ENCODE measurements at regions not wholly inside any gene's neighbourhood (a gene's known extent, or its start where the extent isn't known, plus 50 kb on each side); places are given as distances from the start of the nearest gene placed in this dataset.
A peak's percentile ranks its signal among the peaks of the same experiment; 100 is the strongest.
"Not testable (repeated sequence)": the region's sequence is repeated elsewhere in the genome, so short reads cannot be mapped to it uniquely, and the experiment has no call there.

DNA sequence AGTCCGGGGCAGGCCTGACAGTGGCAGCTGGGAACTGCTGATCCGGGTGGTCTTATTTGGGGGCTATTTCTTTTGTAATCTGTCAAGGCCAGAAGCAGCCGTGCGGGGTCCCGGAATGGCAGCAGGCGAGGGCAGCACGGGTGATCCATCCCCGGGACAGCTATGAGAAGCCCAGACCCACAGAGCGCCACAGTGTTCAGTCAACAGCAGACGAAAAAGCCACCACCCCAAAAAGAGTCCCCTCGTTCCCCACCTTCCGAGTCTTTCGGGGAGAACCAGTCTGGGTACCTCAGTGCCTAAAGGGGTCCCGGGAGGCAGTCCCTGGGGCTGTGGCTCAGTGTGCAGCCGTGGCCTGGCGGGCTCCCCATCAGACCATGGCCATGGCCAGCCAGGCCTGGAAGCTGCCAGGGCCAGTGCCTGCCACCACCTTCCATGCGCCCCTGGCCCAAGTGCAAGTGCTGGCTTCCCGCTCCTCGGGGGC, 125.1 kb upstream of the KCTD7 start:
- no peaks in the 10 kb centered on the region for H3K27me3 ChIP-seq
- no peaks in the 10 kb centered on the region for H3K36me3 ChIP-seq
- intact Hi-C loops (cut with DNase I; ENCODE audit: low total_unique reads): no loop called here
- no peak overlapping the region for H3K27ac ChIP-seq
- TF ChIP-seq, protein P1, sequence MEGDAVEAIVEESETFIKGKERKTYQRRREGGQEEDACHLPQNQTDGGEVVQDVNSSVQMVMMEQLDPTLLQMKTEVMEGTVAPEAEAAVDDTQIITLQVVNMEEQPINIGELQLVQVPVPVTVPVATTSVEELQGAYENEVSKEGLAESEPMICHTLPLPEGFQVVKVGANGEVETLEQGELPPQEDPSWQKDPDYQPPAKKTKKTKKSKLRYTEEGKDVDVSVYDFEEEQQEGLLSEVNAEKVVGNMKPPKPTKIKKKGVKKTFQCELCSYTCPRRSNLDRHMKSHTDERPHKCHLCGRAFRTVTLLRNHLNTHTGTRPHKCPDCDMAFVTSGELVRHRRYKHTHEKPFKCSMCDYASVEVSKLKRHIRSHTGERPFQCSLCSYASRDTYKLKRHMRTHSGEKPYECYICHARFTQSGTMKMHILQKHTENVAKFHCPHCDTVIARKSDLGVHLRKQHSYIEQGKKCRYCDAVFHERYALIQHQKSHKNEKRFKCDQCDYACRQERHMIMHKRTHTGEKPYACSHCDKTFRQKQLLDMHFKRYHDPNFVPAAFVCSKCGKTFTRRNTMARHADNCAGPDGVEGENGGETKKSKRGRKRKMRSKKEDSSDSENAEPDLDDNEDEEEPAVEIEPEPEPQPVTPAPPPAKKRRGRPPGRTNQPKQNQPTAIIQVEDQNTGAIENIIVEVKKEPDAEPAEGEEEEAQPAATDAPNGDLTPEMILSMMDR (IDR thresholded peaks at IDR 0.05): no peak
- TF ChIP-seq POLR2A (IDR thresholded peaks at IDR 0.05): no peak
- H3K4me1 ChIP-seq: peaks cover 0 to 8% of the 10 kb centered on the region in 2 donors
- H3K9me3 ChIP-seq: no peaks in the 10 kb centered on the region
- peak in 1 of 2 donors; percentile 10 for DNase-seq
- no peak overlapping the region for H3K4me3 ChIP-seq

DNA sequence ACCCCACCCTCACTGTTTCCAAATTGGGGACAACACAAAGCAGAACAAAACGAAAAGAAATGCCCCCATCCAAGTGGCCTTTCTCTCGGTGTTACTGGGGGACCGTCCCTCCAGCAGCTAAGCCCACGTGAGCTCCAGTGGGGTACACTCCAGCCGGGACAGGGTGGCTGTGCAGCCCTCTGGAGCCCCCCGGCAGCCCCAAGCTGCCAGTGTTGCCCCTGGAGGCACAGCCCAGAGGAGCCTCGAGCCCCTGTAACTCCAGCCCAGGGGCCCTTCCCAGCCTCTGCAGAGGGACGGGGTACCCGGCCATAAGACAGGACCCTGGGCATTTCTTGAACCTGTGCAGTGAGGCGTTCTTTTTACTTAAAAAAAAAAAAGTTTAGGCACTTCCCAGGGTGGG, 124.5 kb upstream of the KCTD7 start:
- TF ChIP-seq, protein P1 (IDR thresholded peaks at IDR 0.05): no peak
- no peak for TF ChIP-seq POLR2A (IDR thresholded peaks at IDR 0.05)
- no peaks in the 10 kb centered on the region for H3K36me3 ChIP-seq
- intact Hi-C loops (cut with DNase I; ENCODE audit: low total_unique reads): no loop called here
- DNase-seq: no peak
- H3K27me3 ChIP-seq: no peaks in the 10 kb centered on the region
- H3K27ac ChIP-seq: no peak overlapping the region
- H3K4me1 ChIP-seq: peaks cover 0 to 8% of the 10 kb centered on the region in 2 donors
- no peaks in the 10 kb centered on the region for H3K9me3 ChIP-seq
- no peak overlapping the region for H3K4me3 ChIP-seq

DNA sequence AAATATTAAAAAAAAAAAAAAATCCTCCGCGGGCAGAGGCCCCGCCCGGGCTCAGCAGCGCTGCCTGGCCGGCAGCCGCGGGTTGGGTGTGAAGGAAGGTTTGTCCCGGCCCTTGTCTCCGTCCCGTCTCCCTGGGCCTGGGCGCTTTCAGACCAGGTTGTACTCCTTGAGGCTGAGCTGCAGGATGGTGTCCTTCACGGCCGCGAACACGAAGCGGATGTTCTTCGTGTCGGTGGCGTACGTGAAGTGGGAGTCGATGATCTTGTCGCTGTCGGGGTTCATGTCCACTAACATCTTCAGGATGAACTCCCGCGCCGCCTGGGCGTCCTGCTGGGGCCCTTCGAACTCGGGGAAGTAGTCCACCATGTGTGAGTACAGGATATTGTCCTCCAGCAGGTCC, 123.7 kb upstream of the KCTD7 start:
- DNase-seq: peak in 1 of 2 donors; percentile 13
- H3K36me3 ChIP-seq: no peaks in the 10 kb centered on the region
- H3K4me1 ChIP-seq: peaks cover 0 to 8% of the 10 kb centered on the region in 2 donors
- no peaks in the 10 kb centered on the region for H3K9me3 ChIP-seq
- H3K27me3 ChIP-seq: no peaks in the 10 kb centered on the region
- no peak overlapping the region for H3K27ac ChIP-seq
- no peak overlapping the region for H3K4me3 ChIP-seq
- intact Hi-C loops (cut with DNase I; ENCODE audit: low total_unique reads): no loop called here
- TF ChIP-seq POLR2A (IDR thresholded peaks at IDR 0.05): no peak
- TF ChIP-seq, protein P1 (IDR thresholded peaks at IDR 0.05): no peak

DNA sequence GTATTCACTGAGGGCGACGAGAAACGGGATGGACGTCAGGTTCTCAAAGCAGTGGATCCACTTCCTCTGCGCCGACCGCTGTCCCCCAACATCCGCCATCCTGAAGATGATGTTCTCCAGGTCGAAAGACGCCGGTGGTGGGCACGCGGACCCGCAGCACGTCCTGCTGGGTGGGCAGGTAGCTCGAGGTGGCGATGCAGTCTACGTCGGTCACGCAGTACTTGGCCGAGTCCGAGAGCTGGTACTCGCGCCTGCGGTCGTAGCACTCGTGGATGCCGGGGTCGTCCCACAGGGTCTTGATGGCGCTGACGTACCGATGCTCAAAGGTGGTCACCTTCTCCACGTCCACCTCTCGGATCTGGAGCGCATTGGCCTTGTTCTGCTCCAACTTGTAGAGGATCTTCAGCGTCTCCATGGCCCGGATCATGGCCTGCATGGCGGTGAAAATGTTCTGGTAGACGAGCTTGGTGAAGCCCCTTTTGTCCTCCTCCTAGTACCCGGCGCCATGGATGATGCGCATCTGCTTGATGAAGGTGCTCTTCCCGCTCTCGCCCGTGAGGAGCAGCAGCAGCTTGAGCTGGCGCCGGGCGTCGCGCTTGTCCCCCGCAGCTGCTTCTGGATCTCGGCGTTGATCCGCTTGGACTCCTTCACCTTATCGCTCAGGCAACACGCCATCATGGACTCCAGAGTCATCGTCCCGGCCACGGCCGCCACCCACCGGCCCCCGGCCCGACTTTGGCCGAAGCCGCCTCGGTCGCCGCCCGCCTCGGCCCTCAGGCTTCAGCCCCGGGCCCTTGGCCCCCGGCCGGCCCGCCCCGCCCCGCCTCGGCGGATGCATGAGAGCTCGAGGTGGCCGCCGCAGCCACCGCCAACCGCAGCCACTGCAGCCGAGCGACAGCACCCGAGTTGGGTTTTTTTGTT, 122.9 kb upstream of the KCTD7 start:
- Histone ChIP-seq H3K4me1 (peaks cover 0 to 8% of the 10 kb centered on the region in 2 donors), H3K4me3 (peak overlapping the region; percentile 3 to 18), H3K9me3 (no peaks in the 10 kb centered on the region), H3K27ac (no peak overlapping the region), H3K27me3 (no peaks in the 10 kb centered on the region), H3K36me3 (no peaks in the 10 kb centered on the region)
- peak in 1 of 2 donors; percentile 16 for DNase-seq
- TF ChIP-seq, protein P1 (IDR thresholded peaks at IDR 0.05): no peak
- TF ChIP-seq POLR2A (IDR thresholded peaks at IDR 0.05): no peak
- intact Hi-C loops (cut with DNase I; ENCODE audit: low total_unique reads): no loop called here

DNA sequence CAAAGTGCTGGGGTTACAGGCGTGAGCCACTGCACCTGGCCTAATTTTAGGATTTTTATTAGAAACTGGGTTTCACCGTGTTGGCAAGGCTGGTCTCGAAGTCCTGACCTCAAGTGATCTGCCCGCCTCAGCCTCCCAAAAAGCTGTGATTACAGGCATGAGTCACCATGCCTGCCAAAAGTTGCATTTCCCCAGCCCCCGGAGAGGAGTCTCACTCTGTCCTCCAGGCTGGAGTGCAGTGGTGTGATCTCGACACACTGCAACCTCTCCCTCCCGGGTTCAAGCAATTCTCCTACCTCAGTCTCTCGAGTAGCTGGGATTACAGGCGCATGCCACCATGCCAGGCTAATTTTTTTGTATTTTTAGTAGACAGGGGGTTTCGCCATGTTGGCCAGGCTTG, 122.0 kb upstream of the KCTD7 start:
- H3K27me3 ChIP-seq; DNase-seq; H3K4me1 ChIP-seq; H3K36me3 ChIP-seq; H3K27ac ChIP-seq; intact Hi-C loops (cut with DNase I; ENCODE audit: low total_unique reads); H3K9me3 ChIP-seq: not testable (repeated sequence)
- H3K4me3 ChIP-seq: peak overlapping the region in 1 of 2 donors; percentile 3
